Liver (tissue), 8 donors: ENCODE measurements at regions not wholly inside any gene's neighbourhood (a gene's known extent, or its start where the extent isn't known, plus 50 kb on each side); places are given as distances from the start of the nearest gene placed in this dataset.

Experiments used
- DNase-seq: peaks from one replicate; pipeline ENCODE4 v3.0.0-alpha.2; 2017; ENCODE audit warnings: low spot score
- H3K27ac ChIP-seq, 2 donors: one replicate each; pipeline ENCODE4 v1.7.0; 2013; ENCODE audit warnings: inconsistent platforms in 2 of 2, low read length in 2 of 2, control low read depth in 1 of 2, low read depth in 1 of 2, mild to moderate bottlenecking in 1 of 2
- H3K27me3 ChIP-seq, 4 donors: one replicate each; pipeline versions ENCODE4 v1.6.1 to v1.7.0; 2013; ENCODE audit warnings: low read length in 3 of 4, inconsistent platforms in 1 of 4, mild to moderate bottlenecking in 1 of 4, moderate library complexity in 1 of 4; ENCODE audit not compliant: control insufficient read depth in 4 of 4, insufficient read depth in 4 of 4
- H3K36me3 ChIP-seq, 4 donors: one replicate each; pipeline versions ENCODE4 v1.6.1 to v1.7.0; 2013; ENCODE audit warnings: low read length in 3 of 4, mild to moderate bottlenecking in 3 of 4, low read depth in 1 of 4, moderate library complexity in 1 of 4; ENCODE audit not compliant: control insufficient read depth in 4 of 4, insufficient read depth in 3 of 4
- H3K4me1 ChIP-seq, 4 donors: one replicate each; pipeline versions ENCODE4 v1.6.1 to v1.7.0; 2013; ENCODE audit warnings: low read length in 3 of 4, mild to moderate bottlenecking in 3 of 4, moderate library complexity in 1 of 4; ENCODE audit not compliant: control insufficient read depth in 4 of 4, insufficient read depth in 4 of 4
- H3K4me3 ChIP-seq, 3 donors: one replicate each; pipeline versions ENCODE4 v1.6.1 to v1.7.0; 2013; ENCODE audit warnings: low read length in 3 of 3, control low read depth in 1 of 3, low read depth in 1 of 3, mild to moderate bottlenecking in 1 of 3
- H3K9ac ChIP-seq, 2 donors: one replicate each; pipeline ENCODE4 v1.7.0; 2013; ENCODE audit warnings: low read length in 2 of 2, mild to moderate bottlenecking in 2 of 2, moderate library complexity in 2 of 2, control low read depth in 1 of 2, low read depth in 1 of 2
- H3K9me3 ChIP-seq, 4 donors: one replicate each; pipeline versions ENCODE4 v1.6.1 to v1.7.0; 2013; ENCODE audit warnings: low read length in 3 of 4; ENCODE audit not compliant: control insufficient read depth in 4 of 4
- EGR1 ChIP-seq, 2 donors: IDR thresholded peaks; 2 replicates each; pipeline ENCODE4 v1.6.1; 2016 to 2018; ENCODE audit warnings: antibody characterized with exemption in 2 of 2, low read depth in 2 of 2
- FOXA1 ChIP-seq: IDR thresholded peaks from 2 replicates; pipeline ENCODE4 v1.6.1; 2016; ENCODE audit warnings: antibody characterized with exemption
- FOXA2 ChIP-seq: IDR thresholded peaks from 2 replicates; pipeline ENCODE4 v1.6.1; 2016; ENCODE audit warnings: antibody characterized with exemption
- GABPA ChIP-seq, 2 donors: IDR thresholded peaks in 1 of 2; conservative IDR thresholded peaks in 1 of 2; 2 replicates each; pipeline ENCODE4 v1.6.1; 2016; ENCODE audit warnings: antibody characterized with exemption in 2 of 2, mild to moderate bottlenecking in 1 of 2, moderate library complexity in 1 of 2
- HNF4A ChIP-seq, 2 donors: conservative IDR thresholded peaks; 2 replicates each; pipeline ENCODE4 v1.6.1; 2016; ENCODE audit warnings: antibody characterized with exemption in 2 of 2, mild to moderate bottlenecking in 2 of 2
- HNF4G ChIP-seq: IDR thresholded peaks from 2 replicates; pipeline ENCODE4 v1.6.1; 2016; ENCODE audit warnings: antibody characterized with exemption
- JUND ChIP-seq, 2 donors: IDR thresholded peaks; 2 replicates each; pipeline ENCODE4 v1.6.1; 2016; ENCODE audit warnings: antibody characterized with exemption in 2 of 2
- NR2F2 ChIP-seq: IDR thresholded peaks from 2 replicates; pipeline ENCODE4 v1.6.1; 2016; ENCODE audit warnings: antibody characterized with exemption
- RAD21 ChIP-seq, 2 donors: IDR thresholded peaks; 2 replicates each; pipeline ENCODE4 v1.6.1; 2016; ENCODE audit warnings: antibody characterized with exemption in 2 of 2, mild to moderate bottlenecking in 2 of 2
- RXRA ChIP-seq, 2 donors: IDR thresholded peaks; 2 replicates each; pipeline ENCODE4 v1.6.1; 2017 to 2018; ENCODE audit warnings: antibody characterized with exemption in 2 of 2, mild to moderate bottlenecking in 1 of 2
- SP1 ChIP-seq: IDR thresholded peaks from 2 replicates; pipeline ENCODE4 v1.6.1; 2018; ENCODE audit warnings: antibody characterized with exemption, mild to moderate bottlenecking
- TAF1 ChIP-seq: conservative IDR thresholded peaks from 2 replicates; pipeline ENCODE4 v1.6.1; 2016; ENCODE audit warnings: antibody characterized with exemption, mild to moderate bottlenecking
- YY1 ChIP-seq: IDR thresholded peaks from 2 replicates; pipeline ENCODE4 v1.6.1; 2016; ENCODE audit warnings: antibody characterized with exemption, mild to moderate bottlenecking
- WGBS: extraction: QIAGEN DNeasy Blood & Tissue Kit; methylation state at CpG from one replicate; pipeline ENCODE4 v1.1.7; 2013; 5-methylcytosine and 5-hydroxymethylcytosine counted together
- TF ChIP-seq, protein P1 (sequence below): fragments of 150-350 bp; IDR thresholded peaks from 2 replicates; pipeline ENCODE4 v1.5.1; 2017; ENCODE audit warnings: improper control_type of control experiment, low read depth, low read length; ENCODE audit not compliant: missing input control
- TF ChIP-seq, protein P2 (sequence below): IDR thresholded peaks from 2 replicates; pipeline ENCODE4 v1.6.1; 2016; ENCODE audit warnings: antibody characterized with exemption
- TF ChIP-seq, protein P3 (sequence below): IDR thresholded peaks from 2 replicates; pipeline ENCODE4 v1.6.1; 2016; ENCODE audit warnings: antibody characterized with exemption
- TF ChIP-seq, protein P4 (sequence below): IDR thresholded peaks from 2 replicates; pipeline ENCODE4 v1.6.1; 2016; ENCODE audit warnings: antibody characterized with exemption
- TF ChIP-seq, protein P5 (sequence below): IDR thresholded peaks from 2 replicates; pipeline ENCODE4 v1.6.1; 2016; ENCODE audit warnings: antibody characterized with exemption, mild to moderate bottlenecking
- donor health status: healthy.
- donor health status: healthy.
- donor health status: healthy.
- donor health status: healthy.
- donor health status: healthy.

DNA sequence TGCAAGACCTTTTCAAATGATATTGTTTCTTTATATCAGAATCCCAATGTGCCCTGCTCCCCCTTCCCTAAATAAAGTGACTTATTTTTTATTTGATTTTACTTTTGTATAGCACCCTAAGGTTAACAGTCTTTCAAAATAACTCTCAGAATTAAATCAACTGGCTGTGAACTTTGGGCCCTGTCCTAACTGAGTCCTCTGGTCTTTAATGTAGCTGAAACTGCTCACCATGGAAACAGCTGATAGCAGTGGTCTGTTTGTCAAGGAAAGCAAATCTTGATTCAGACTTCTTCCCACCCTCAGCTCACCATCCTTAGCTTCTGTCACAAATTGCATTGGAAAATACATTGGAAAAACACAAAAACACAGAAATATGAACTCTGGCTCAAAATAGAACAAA is 105.2 kb upstream of the PRPS1L1 start:
- H3K9ac ChIP-seq, result no peak overlapping the region
- H3K36me3 ChIP-seq, result no peaks in the 10 kb centered on the region
- DNase-seq, result no peak
- H3K4me1 ChIP-seq, result no peaks in the 10 kb centered on the region
- H3K27ac ChIP-seq, result no peak overlapping the region
- H3K27me3 ChIP-seq, result peaks cover 0 to 2% (median 0%) of the 10 kb centered on the region in 4 donors
- H3K9me3 ChIP-seq, result no peaks in the 10 kb centered on the region
- TF ChIP-seq EGR1 (IDR thresholded peaks at IDR 0.05; ENCODE audit: low read depth in 2 of 2) (no peak), YY1 (no peak), HNF4A (conservative IDR thresholded peaks at IDR 0.05) (no peak), RXRA (IDR thresholded peaks at IDR 0.05) (no peak), SP1 (no peak)
- TF ChIP-seq, protein P1, sequence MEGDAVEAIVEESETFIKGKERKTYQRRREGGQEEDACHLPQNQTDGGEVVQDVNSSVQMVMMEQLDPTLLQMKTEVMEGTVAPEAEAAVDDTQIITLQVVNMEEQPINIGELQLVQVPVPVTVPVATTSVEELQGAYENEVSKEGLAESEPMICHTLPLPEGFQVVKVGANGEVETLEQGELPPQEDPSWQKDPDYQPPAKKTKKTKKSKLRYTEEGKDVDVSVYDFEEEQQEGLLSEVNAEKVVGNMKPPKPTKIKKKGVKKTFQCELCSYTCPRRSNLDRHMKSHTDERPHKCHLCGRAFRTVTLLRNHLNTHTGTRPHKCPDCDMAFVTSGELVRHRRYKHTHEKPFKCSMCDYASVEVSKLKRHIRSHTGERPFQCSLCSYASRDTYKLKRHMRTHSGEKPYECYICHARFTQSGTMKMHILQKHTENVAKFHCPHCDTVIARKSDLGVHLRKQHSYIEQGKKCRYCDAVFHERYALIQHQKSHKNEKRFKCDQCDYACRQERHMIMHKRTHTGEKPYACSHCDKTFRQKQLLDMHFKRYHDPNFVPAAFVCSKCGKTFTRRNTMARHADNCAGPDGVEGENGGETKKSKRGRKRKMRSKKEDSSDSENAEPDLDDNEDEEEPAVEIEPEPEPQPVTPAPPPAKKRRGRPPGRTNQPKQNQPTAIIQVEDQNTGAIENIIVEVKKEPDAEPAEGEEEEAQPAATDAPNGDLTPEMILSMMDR, result no peak
- TF ChIP-seq, protein P2, sequence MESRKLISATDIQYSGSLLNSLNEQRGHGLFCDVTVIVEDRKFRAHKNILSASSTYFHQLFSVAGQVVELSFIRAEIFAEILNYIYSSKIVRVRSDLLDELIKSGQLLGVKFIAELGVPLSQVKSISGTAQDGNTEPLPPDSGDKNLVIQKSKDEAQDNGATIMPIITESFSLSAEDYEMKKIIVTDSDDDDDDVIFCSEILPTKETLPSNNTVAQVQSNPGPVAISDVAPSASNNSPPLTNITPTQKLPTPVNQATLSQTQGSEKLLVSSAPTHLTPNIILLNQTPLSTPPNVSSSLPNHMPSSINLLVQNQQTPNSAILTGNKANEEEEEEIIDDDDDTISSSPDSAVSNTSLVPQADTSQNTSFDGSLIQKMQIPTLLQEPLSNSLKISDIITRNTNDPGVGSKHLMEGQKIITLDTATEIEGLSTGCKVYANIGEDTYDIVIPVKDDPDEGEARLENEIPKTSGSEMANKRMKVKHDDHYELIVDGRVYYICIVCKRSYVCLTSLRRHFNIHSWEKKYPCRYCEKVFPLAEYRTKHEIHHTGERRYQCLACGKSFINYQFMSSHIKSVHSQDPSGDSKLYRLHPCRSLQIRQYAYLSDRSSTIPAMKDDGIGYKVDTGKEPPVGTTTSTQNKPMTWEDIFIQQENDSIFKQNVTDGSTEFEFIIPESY, result no peak
- TF ChIP-seq, protein P3, sequence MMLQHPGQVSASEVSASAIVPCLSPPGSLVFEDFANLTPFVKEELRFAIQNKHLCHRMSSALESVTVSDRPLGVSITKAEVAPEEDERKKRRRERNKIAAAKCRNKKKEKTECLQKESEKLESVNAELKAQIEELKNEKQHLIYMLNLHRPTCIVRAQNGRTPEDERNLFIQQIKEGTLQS, result no peak
- TF ChIP-seq, protein P4, sequence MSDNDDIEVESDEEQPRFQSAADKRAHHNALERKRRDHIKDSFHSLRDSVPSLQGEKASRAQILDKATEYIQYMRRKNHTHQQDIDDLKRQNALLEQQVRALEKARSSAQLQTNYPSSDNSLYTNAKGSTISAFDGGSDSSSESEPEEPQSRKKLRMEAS, result no peak
- H3K4me3 ChIP-seq, result no peak overlapping the region

DNA sequence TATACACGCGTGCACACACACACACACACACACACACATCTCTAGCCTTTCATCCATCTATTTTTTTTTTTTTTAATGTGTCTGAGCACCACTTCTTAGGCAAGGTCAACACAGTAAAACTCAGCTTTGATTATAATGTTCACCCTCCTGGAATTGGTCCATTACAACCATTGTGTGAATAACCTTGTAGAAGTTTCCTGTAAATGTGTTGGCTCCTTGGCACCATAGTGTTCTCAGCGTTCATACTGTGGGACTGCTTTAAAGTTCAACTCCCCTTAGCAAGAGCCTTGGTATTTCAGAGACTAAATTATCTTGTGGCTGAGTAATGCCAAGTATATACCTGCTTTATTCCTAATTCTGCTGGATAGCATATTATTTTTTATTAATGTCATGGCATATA is 106.3 kb upstream of the PRPS1L1 start:
- Histone ChIP-seq H3K36me3 (no peaks in the 10 kb centered on the region), H3K27ac (no peak overlapping the region), H3K9me3 (no peaks in the 10 kb centered on the region), H3K4me1 (no peaks in the 10 kb centered on the region), H3K9ac (no peak overlapping the region), H3K27me3 (peaks cover 0 to 2% (median 0%) of the 10 kb centered on the region in 4 donors), H3K4me3 (no peak overlapping the region)
- 93% methylated on average over 3 of the region's 3 CpGs for WGBS
- DNase-seq, result no peak
- no peak for TF ChIP-seq GABPA (IDR thresholded peaks at IDR 0.05 in 1 of 2, conservative IDR thresholded peaks at IDR 0.05 in 1 of 2)
- TF ChIP-seq RAD21 (IDR thresholded peaks at IDR 0.05), result no peak
- TF ChIP-seq TAF1, result no peak
- no peak for TF ChIP-seq NR2F2
- TF ChIP-seq FOXA1, result no peak
- TF ChIP-seq, protein P2, result no peak
- no peak for TF ChIP-seq RXRA (IDR thresholded peaks at IDR 0.05)
- TF ChIP-seq, protein P3, result no peak
- no peak for TF ChIP-seq FOXA2
- TF ChIP-seq HNF4G, result no peak
- TF ChIP-seq, protein P5, sequence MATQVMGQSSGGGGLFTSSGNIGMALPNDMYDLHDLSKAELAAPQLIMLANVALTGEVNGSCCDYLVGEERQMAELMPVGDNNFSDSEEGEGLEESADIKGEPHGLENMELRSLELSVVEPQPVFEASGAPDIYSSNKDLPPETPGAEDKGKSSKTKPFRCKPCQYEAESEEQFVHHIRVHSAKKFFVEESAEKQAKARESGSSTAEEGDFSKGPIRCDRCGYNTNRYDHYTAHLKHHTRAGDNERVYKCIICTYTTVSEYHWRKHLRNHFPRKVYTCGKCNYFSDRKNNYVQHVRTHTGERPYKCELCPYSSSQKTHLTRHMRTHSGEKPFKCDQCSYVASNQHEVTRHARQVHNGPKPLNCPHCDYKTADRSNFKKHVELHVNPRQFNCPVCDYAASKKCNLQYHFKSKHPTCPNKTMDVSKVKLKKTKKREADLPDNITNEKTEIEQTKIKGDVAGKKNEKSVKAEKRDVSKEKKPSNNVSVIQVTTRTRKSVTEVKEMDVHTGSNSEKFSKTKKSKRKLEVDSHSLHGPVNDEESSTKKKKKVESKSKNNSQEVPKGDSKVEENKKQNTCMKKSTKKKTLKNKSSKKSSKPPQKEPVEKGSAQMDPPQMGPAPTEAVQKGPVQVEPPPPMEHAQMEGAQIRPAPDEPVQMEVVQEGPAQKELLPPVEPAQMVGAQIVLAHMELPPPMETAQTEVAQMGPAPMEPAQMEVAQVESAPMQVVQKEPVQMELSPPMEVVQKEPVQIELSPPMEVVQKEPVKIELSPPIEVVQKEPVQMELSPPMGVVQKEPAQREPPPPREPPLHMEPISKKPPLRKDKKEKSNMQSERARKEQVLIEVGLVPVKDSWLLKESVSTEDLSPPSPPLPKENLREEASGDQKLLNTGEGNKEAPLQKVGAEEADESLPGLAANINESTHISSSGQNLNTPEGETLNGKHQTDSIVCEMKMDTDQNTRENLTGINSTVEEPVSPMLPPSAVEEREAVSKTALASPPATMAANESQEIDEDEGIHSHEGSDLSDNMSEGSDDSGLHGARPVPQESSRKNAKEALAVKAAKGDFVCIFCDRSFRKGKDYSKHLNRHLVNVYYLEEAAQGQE, result no peak
- TF ChIP-seq HNF4A (conservative IDR thresholded peaks at IDR 0.05), result no peak
- no peak for TF ChIP-seq JUND (IDR thresholded peaks at IDR 0.05)
- TF ChIP-seq EGR1 (IDR thresholded peaks at IDR 0.05; ENCODE audit: low read depth in 2 of 2), result no peak
- TF ChIP-seq, protein P1, result no peak
- no peak for TF ChIP-seq SP1
